ENCODE measurements at regions not wholly inside any gene's neighbourhood (a gene's known extent, or its start where the extent isn't known, plus 50 kb on each side); places are given as distances from the start of the nearest gene placed in this dataset.

GRCh38 chr6:90411292-90411781 lies 114.7 kb upstream of the BACH2 start:
- TF ChIP-seq POLR2A (IDR thresholded peaks at IDR 0.05) (no peak), CTCF (IDR thresholded peaks at IDR 0.05) (no peak), POLR2AphosphoS5 (IDR thresholded peaks at IDR 0.05; ENCODE audit: insufficient read depth in 1 of 2, low read depth in 1 of 2) (no peak)
